GM21786 (cell line): ENCODE measurements at regions not wholly inside any gene's neighbourhood (a gene's known extent, or its start where the extent isn't known, plus 50 kb on each side); places are given as distances from the start of the nearest gene placed in this dataset.

ENCODE experiments used
- ATAC-seq: cut with Tn5 transposase; IDR thresholded peaks from one replicate; pipeline ENCODE4 v1.9.1; 2021; ENCODE audit not compliant: unreplicated experiment

DNA sequence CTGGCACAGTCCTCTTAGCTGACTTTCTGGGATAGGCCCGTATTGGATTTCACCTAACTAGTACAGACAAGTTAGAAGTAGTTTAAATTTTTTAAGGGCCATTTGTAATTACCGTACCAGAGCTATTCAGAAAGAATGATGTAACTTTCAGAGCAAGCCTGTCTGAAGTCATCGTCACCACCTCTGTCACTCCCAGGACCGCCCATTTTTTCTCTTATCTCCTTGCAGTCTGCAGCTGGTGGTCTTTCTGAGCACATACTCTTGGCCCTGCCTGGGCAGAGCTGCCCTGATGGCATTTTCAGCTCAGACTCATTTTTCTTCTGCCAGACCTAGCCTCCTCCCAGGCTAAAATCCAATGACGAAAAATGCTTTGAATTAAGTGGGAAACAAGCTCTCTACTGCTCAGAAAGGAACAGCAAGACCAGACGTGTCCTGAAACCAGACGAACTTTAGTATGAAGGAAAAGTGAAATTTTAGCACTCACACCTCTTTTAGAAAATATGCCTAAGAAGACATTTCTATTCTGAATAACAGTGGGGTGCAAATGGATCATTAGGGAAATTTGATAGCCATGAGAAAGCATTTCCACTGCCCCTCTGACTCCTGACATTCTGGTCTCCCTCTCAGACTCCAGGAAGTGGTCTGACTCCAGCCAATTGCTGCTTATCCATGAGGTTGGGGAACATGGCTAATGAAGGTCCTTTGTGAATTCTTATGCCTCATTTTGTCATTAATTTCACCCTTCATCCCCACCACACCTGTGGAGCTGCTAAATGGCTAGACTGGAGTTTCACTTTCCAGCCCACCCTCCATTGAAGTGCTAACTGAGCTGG is 162.4 kb upstream of the GYPA start:
- ATAC-seq, result no peak

DNA sequence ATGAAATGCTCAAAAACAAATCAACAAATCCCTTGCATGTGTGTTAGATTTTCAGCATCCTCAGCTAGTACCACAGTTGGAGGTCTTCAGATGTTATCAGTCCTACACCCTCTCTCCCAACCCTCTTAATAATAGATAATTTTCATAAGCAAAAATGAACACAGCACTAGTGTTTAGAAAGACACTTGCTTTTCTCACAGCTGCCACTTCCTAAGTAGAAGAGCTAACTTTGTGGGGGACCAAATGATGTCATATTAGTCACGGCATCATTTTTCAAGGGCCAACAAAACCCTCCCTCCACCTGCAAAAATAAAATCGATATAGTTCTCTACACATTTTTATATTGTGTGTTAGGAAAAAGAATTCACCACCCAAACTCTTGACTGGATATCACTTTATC is 163.5 kb upstream of the GYPA start:
- no peak for ATAC-seq

DNA sequence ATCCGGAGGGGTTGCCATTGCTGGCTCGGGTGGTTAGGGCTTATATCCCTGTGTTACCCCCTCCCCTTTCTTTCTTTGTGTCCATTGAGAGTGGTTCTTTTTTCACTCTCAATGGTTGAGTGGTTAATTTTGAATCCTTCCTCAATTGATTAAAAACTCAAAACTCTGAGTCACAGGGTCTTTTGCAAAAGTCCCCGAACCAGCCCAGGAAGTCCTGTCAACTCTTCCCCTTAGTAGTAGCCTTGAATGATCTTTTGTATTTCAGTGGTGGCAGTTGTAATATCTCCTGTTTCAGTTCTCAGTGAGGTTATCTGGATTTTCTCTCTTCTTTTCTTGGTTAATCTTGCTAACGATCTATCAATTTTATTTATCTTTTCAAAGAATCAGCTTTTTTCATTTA is 170.0 kb upstream of the GYPA start:
- ATAC-seq, result no peak

DNA sequence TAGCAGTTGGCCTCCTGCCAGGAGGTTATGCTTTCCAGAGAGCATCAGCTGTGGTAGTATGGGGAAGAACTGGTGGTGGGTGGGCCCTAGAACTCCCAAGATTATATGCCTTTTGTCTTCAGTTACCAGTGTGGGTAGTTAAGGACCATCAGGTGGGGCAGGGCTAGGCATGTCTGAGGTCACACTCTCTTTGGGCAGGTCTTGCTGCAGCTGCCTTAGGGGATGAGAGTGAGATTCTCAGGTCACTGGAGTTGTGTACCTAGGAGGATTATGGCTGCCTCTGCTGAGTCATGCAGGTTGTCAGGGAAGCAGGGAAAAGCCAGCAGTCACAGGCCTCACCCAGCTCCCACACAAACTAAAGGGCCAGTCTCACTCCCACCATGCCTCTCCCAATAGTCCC is 172.9 kb upstream of the GYPA start:
- no peak for ATAC-seq

DNA sequence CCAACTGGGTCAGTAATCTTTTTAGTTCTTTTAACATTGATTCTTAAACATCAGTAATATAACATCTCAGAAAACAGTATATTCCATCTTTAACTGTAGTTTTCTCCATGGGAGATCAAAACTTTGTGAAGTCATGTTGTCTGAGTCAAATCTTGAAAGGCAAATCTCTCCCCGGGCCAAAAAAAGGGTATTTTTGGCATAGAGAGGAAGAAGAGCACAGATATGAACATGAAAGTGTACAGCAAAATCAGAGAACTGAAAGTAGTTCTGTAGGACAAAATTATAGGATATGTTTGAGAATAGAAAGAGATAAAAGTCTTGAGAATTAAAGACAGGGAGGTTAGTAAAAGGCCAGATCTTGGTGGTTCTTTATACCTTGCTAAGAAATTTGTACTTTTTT is 176.4 kb upstream of the GYPA start:
- no peak for ATAC-seq

DNA sequence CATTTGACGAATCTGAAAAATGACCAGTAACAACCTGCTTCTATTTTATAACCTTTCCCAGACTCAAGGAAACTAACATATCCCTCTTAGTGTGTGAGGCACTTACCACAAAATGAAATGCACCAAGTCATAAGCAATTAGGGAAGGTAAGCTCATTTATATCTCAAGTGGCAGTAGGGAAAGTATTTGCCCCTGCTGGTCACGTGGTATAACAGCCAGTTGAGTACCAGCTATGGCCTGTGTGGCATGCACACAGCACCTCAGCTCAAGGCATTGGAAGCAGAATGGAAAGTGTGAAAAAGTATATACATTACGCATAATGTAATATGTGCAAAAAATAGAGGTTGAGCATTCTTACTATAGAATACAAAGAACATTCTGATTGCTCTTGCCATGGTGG is 178.3 kb upstream of the GYPA start:
- ATAC-seq, result no peak

DNA sequence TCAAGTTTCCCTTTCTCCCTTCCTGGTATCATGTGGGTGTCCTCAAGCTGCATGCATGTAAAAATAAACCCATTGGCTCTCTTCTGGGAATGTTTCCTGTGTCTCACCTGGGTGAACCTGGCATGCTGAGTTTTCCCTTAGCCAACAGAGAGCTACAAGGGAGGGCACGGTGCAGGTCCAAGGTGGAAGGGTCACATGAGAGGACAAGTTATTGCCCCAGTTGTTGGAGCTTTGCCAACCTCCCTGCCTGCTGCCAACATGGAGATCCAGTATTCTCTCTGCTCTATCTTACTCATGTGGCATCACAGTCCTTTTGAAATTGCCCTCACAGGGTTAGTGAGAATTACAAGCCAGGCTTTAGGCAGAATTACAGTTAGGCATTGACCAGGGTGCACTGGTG is 196.1 kb upstream of the GYPA start:
- ATAC-seq, result no peak

DNA sequence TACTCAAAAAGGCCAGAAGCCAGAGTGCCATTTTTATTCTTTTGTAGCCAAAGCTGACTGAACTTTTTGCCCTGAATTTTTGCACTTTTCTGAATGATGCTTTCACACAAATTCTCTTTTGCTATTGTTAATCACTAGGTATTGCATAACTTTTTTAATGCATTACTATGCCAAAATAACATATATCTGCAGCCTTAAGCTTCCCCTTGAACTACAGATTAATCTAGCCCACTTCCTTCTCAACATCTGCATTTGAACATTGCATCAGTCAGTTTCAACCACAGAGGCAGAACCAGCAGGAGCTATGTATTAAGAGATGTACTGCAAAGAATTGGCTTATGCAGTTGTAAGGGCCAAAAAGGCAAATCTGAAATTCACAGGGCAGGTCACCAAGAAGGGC is 197.6 kb upstream of the GYPA start:
- peak; percentile 65 for ATAC-seq

DNA sequence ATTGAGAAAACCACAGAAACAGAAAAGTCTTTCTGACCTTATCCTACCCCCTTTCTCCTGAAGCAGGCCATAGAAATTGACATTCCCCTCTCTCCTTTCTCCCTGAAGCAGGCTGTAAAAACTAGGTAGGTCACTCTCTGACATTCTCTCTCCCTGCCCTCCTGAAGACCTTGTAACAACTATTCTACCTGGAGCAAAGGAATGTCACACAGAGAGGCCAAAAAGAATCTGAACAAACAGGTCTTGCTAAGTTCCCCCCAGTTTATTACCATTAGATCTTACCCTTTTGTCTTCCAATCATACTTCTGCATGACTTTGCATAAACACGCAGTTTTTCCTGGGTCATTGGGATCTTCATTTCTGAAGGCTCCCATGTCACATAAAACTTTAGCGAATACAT is 198.3 kb upstream of the GYPA start:
- no peak for ATAC-seq

DNA sequence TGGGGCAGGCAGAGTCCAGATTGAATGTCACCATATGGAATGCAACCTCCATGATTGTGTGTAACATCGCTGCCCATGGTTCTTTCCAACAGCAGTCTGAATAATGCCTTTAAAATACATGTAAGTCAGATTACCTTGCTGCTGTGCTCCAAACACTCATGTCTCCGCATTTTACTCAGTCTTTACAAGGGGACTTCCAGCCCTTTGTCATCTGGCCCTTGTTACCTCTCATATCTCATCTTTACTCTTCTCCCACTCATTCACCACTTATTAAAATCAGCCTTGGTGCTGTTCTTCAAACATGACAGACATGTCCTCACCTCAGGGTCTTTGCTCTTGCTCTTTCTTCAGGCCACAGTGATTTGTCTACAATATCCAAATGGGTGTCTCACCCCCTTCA is 200.4 kb upstream of the GYPA start:
- no peak for ATAC-seq

DNA sequence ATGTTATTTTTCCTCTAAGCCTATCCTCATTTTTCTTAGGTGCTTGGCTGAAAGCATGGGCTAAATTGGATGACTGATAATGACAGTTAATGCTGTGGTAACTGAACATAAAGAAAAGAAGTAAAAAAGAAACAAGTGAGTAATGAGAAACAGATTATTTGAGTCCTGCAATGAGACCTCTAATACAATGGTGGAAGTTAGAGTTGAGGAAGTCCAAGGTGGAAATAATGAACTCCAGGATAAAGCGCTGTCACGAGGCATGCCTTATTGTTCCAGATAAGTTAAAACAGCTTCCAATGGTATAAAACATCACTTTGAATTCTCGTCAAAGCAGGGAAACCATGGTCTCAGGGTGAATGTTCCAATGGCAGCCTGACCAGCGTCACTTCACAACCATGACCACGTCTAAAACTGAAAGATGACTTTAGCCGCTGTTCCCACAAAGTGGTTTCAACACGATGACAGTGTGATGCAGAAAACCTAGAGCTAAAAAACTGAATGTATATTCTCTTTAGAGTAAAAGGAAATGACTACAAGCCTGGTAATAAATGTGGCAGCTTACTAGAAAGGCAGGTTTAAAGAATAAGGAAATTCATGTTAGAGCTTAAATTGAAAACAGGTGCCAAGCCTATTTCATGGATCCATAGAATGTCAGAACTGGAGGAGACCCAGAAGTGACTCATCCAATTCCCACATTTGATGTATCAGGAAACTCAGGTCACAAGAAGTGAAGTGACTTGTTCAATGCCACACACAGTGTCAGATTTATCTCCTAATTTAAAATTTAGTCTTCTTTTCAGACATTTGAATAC is 202.6 kb upstream of the GYPA start:
- no peak for ATAC-seq

DNA sequence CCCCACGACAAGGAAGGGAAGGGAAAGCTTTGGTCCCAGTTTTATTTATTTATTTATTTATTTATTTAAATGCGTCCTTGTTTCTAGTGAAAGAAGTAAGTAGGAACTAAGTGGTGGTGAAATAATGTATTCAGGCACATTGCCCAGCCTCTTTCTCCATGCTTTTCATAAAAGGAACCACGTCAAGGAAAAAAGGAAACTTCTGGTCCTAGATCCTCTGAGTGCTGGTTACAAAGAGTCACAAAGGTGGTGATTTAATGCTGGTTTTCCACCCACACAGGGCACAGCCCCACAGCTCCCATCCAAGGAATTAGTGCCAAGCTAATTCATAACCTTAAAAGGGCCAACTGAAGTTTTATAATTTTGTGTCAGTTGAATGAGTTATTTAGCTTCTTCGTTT is 206.6 kb upstream of the GYPA start:
- no peak for ATAC-seq

DNA sequence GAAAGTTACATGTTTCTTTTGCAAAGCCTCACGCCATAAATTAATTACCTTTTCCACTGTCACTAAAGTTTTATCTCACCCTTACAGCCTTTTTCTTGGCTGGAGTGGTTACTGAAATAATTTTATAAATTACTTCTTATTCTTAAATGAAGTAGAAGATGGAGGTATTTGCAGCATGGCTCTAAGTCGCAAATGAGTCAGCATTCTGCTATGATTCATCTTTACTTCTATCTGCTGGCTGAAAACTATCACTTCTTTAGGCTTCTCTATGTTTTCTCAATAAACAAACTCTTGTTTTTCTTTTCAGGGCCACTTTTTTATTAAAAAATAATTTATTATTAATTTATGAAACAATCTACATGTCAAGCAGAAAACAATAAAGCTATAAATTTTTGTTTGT is 210.2 kb upstream of the GYPA start:
- no peak for ATAC-seq

DNA sequence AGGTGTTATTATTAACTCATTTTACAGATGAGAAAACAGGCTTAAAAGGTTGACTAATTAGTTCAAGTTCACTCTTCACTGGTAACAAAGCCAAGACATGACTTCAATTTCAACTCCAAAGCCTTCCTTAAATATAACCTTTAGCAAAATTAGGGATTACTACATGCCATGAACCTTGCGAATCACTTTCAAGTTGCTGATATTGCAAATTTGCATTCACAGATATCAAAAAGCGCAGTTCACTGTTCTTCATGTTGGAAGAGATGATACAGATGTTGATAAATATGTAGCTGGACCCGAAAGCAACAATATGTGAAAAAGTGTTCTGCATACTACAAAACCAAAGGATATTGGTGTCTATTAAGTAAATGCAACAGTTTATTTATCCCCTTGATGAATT is 210.8 kb upstream of the GYPA start:
- no peak for ATAC-seq

DNA sequence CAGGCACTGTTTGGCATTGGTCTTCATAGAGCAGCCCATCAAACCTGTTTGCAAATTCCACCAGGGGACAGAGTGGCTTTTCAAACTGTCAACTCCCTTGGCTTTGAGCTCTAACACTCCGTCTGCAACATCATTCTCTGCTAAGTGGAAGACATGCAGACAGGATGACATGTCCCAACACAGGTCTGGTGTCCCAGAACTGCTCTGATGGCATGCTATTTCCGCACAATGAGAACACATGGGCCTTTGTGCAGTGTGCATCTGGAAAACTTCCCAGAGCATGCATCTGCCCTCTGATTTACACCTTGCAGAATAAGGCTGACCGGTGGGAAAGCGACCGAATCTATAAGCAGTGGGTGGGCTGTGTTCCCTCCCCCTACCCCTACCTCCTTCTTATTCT is 212.8 kb upstream of the GYPA start:
- no peak for ATAC-seq

DNA sequence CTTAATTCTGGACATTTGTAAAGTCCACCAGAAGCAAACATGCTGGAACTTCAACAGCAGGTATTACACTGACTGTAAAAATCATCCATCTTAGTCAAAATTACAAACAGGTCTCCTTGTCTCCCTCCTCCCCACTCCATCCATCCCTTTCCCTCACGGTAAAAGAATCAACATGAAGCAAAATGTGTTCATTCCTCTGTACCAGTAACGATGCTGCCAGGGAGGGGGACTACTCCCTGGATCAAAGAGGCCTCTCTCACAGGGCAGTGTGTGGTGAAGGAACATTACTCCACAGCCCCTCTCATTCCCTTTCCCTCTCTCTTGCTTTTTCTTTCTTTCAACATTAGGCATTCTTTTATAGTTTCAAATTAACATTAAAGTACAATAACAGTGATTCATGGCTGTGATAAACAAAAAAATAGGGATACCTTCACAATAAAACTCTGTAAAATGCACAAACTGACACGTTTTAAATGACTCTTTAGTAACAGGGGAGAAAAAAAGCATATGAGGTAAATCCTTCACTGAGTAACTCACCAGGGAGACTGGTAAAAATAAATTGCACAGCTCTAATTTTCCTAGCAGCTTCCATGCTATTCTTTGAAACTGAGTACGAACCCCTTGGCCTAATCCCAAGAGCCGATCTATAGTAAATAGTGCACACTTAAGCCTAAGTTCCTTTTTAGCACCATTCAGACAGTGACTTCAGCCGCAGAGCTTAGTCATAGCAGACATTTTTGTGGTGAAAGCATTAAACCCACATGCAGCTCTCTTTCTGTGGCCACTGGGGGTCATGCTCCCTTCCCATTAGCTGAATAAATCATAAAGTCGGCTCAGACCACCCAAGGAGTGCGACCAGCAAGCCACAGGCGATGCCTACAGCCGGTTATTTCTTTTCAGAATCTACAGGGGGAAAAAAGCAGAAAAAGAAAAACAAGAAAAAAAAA is 215.6 kb upstream of the GYPA start:
- ATAC-seq, result peak; percentile 93

DNA sequence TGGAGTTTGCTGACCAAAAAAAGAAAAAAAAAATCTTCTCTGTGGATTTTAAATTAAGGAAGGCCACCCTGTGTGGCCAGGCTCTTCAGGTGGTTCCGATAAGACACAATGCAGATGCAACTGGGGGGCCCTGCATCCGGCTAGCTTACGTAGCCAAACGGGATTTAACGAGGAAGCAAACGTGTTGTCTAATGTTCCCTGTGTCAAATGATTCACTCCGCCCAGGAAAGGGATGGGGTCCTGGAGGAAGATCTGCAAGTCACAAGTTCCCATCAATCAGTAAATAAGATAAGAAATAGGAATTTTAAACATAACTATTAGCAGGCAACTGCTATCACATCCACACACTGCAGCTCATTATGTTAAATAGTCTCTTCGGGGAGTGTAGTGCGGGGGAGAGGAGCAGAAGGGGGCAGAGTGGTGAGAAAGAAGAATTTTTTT is 216.4 kb upstream of the GYPA start:
- no peak for ATAC-seq

DNA sequence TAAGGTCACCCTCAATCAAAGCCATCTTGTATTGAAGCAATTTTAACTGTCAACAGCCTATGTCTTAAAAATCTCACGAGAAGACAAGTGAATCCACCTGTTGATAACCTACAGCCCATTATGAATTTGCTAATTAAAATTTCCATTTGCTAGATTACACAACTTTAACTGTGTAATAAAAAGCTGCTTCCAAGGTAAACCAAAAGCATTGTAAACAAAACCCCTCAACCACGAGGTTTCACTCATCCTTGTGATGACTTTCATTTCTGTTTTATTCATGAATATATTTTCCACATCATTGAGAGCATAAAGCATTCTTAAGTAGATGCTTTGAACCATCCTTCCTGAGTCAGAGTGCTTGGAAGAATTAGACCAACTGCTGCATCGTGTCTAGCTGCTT is 217.5 kb upstream of the GYPA start:
- no peak for ATAC-seq

DNA sequence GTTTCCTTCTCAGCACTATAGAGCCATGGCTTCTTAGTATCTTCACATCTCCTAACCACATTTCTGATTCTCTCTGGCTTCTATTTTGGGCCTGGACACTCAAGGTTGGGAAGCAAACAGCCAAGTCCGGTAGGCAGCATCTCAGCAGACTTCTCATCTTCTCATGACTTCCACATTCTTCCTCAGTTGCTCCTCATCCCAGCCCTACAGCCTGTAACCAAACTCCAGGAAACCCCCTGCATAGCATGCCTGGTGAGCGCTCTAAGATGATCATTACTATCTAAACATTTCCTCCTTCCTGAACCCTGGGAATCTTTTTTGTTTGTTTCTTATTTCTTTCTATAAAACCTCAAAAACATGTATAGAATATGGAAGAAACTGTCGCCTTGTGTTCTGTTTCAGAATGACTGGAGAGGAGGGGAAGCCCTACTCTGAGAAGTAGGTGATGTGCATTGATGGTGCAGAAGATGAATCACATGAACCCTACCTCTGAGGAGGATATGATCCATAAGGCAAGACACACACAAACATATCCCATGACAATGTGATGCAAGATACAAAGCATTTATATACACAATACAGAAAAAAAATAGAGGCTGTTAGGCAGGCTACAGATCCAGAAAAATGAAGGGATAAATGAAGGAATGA is 219.8 kb upstream of the GYPA start:
- no peak for ATAC-seq

DNA sequence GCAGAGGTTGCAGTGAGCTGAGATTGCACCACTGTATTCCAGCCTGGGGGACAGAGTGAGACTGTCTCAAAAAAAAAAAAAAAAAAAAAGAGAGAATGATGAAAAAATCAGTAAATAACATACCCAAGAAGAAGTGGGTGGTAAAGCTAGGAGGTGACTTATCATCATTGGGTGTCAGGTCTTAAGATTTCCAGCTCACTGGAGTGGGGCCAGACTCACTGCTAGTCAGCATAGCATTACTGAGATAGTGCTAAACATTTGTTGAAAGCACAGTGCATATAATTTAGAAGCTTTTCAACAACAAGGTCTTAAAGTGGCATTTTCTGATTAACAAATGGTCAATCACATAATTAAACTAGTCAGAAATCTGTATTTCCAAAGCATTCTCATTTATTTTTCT is 221.8 kb upstream of the GYPA start:
- no peak for ATAC-seq

DNA sequence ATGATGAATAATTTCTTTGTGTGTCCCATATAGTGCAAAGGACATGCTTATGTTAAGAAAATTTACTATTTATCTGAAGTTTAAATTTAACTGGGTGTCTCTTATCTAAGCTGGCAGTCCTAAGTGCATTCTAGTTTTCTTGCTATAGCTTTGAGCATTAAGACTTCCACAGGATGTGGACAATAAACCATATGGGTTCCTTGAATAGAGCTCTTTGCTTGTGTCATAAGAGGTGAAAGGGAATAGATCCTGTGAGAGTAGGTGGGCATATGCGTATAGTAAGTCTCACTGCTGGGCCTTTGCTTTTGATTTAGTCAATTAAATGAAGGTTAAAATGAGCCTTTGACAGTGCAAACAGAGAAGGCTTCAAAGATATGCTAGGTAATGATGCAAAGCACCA is 223.4 kb upstream of the GYPA start:
- no peak for ATAC-seq
